ENCODE measurements at regions not wholly inside any gene's neighbourhood (a gene's known extent, or its start where the extent isn't known, plus 50 kb on each side); places are given as distances from the start of the nearest gene placed in this dataset.

GRCh38 chr2:11092701-11093335, 62.4 kb upstream of the SLC66A3 start:
- TF ChIP-seq, protein P1, sequence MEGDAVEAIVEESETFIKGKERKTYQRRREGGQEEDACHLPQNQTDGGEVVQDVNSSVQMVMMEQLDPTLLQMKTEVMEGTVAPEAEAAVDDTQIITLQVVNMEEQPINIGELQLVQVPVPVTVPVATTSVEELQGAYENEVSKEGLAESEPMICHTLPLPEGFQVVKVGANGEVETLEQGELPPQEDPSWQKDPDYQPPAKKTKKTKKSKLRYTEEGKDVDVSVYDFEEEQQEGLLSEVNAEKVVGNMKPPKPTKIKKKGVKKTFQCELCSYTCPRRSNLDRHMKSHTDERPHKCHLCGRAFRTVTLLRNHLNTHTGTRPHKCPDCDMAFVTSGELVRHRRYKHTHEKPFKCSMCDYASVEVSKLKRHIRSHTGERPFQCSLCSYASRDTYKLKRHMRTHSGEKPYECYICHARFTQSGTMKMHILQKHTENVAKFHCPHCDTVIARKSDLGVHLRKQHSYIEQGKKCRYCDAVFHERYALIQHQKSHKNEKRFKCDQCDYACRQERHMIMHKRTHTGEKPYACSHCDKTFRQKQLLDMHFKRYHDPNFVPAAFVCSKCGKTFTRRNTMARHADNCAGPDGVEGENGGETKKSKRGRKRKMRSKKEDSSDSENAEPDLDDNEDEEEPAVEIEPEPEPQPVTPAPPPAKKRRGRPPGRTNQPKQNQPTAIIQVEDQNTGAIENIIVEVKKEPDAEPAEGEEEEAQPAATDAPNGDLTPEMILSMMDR (conservative IDR thresholded peaks at IDR 0.05), result no peak
- no peak for TF ChIP-seq EZH2 (IDR thresholded peaks at IDR 0.05; ENCODE audit: low read depth)
